ENCODE measurements at regions not wholly inside any gene's neighbourhood (a gene's known extent, or its start where the extent isn't known, plus 50 kb on each side); places are given as distances from the start of the nearest gene placed in this dataset.

GRCh38 chr6:91708534-91708933 lies 1121.7 kb upstream of the MAP3K7 start:
- intact Hi-C loops (cut with micrococcal nuclease; ENCODE audit: unreplicated experiment): no loop called here
- DNase-seq (ENCODE audit: low spot score): no peak
- BruUV-seq (replicated peaks): no TSS peak

GRCh38 chr6:91705646-91706045 lies 1118.8 kb upstream of the MAP3K7 start:
- intact Hi-C loops (cut with micrococcal nuclease; ENCODE audit: unreplicated experiment): no loop called here
- POLR2A ChIA-PET (ENCODE audit: low non-redundant PET): no interaction called here
- CTCF ChIA-PET: no interaction called here
- Histone ChIP-seq H3K9me3 (ENCODE audit: low read depth, low read length, poor library complexity, severe bottlenecking) (no peaks in the 10 kb centered on the region), H3K27me3 (replicated peaks; ENCODE audit: insufficient read depth, low read depth, low read length, poor library complexity) (no peaks in the 10 kb centered on the region), H3K4me3 (ENCODE audit: low read depth, low read length, poor library complexity, severe bottlenecking) (no peak overlapping the region), H3K4me1 (ENCODE audit: insufficient read depth, low read length, poor library complexity, severe bottlenecking) (no peaks in the 10 kb centered on the region), H3K36me3 (ENCODE audit: insufficient read depth, low read length, poor library complexity, severe bottlenecking) (no peaks in the 10 kb centered on the region), H3K27ac (ENCODE audit: low read depth, low read length, poor library complexity, severe bottlenecking) (no peak overlapping the region)
- BruUV-seq (replicated peaks): no TSS peak
- no peak for TF ChIP-seq EZH2 (IDR thresholded peaks at IDR 0.05; ENCODE audit: borderline replicate concordance, low read depth, low read length, poor library complexity, severe bottlenecking)
- DNase-seq (ENCODE audit: low spot score): no peak

More at GRCh38 chr6:91708534-91708933, 1121.7 kb upstream of the MAP3K7 start:
- H3K36me3 ChIP-seq (ENCODE audit: insufficient read depth, low read length, poor library complexity, severe bottlenecking): no peaks in the 10 kb centered on the region
- H3K4me3 ChIP-seq (ENCODE audit: low read depth, low read length, poor library complexity, severe bottlenecking): no peak overlapping the region
- H3K27ac ChIP-seq (ENCODE audit: low read depth, low read length, poor library complexity, severe bottlenecking): no peak overlapping the region
- no peaks in the 10 kb centered on the region for H3K9me3 ChIP-seq (ENCODE audit: low read depth, low read length, poor library complexity, severe bottlenecking)
- POLR2A ChIA-PET (ENCODE audit: low non-redundant PET): no interaction called here
- TF ChIP-seq EZH2 (IDR thresholded peaks at IDR 0.05; ENCODE audit: borderline replicate concordance, low read depth, low read length, poor library complexity, severe bottlenecking) (no peak), CTCF (conservative IDR thresholded peaks at IDR 0.05; ENCODE audit: low read depth, low read length) (no peak)
- no peaks in the 10 kb centered on the region for H3K27me3 ChIP-seq (replicated peaks; ENCODE audit: insufficient read depth, low read depth, low read length, poor library complexity)
- CTCF ChIA-PET: no interaction called here
- no peaks in the 10 kb centered on the region for H3K4me1 ChIP-seq (ENCODE audit: insufficient read depth, low read length, poor library complexity, severe bottlenecking)

GRCh38 chr6:91704531-91704930 lies 1117.7 kb upstream of the MAP3K7 start:
- Histone ChIP-seq H3K4me1 (ENCODE audit: insufficient read depth, low read length, poor library complexity, severe bottlenecking) (no peaks in the 10 kb centered on the region), H3K4me3 (ENCODE audit: low read depth, low read length, poor library complexity, severe bottlenecking) (no peak overlapping the region), H3K27ac (ENCODE audit: low read depth, low read length, poor library complexity, severe bottlenecking) (no peak overlapping the region), H3K36me3 (ENCODE audit: insufficient read depth, low read length, poor library complexity, severe bottlenecking) (no peaks in the 10 kb centered on the region), H3K27me3 (replicated peaks; ENCODE audit: insufficient read depth, low read depth, low read length, poor library complexity) (no peaks in the 10 kb centered on the region), H3K9me3 (ENCODE audit: low read depth, low read length, poor library complexity, severe bottlenecking) (no peaks in the 10 kb centered on the region)
- CTCF ChIA-PET: no interaction called here
- no peak for DNase-seq (ENCODE audit: low spot score)
- POLR2A ChIA-PET (ENCODE audit: low non-redundant PET): no interaction called here
- no TSS peak for BruUV-seq (replicated peaks)
- TF ChIP-seq EZH2 (IDR thresholded peaks at IDR 0.05; ENCODE audit: borderline replicate concordance, low read depth, low read length, poor library complexity, severe bottlenecking) (no peak), CTCF (conservative IDR thresholded peaks at IDR 0.05; ENCODE audit: low read depth, low read length) (no peak)
- intact Hi-C loops (cut with micrococcal nuclease; ENCODE audit: unreplicated experiment): no loop called here

- TF ChIP-seq EZH2 (IDR thresholded peaks at IDR 0.05; ENCODE audit: borderline replicate concordance, low read depth, low read length, poor library complexity, severe bottlenecking): no peak
- no peak for TF ChIP-seq CTCF (conservative IDR thresholded peaks at IDR 0.05; ENCODE audit: low read depth, low read length)
- Histone ChIP-seq H3K4me1 (ENCODE audit: insufficient read depth, low read length, poor library complexity, severe bottlenecking) (no peaks in the 10 kb centered on the region), H3K4me3 (ENCODE audit: low read depth, low read length, poor library complexity, severe bottlenecking) (no peak overlapping the region), H3K36me3 (ENCODE audit: insufficient read depth, low read length, poor library complexity, severe bottlenecking) (no peaks in the 10 kb centered on the region), H3K27ac (ENCODE audit: low read depth, low read length, poor library complexity, severe bottlenecking) (no peak overlapping the region), H3K27me3 (replicated peaks; ENCODE audit: insufficient read depth, low read depth, low read length, poor library complexity) (no peaks in the 10 kb centered on the region), H3K9me3 (ENCODE audit: low read depth, low read length, poor library complexity, severe bottlenecking) (no peaks in the 10 kb centered on the region)
- DNase-seq (ENCODE audit: low spot score): no peak
- intact Hi-C loops (cut with micrococcal nuclease; ENCODE audit: unreplicated experiment): no loop called here
- BruUV-seq (replicated peaks): no TSS peak
- ChIA-PET CTCF (no interaction called here), POLR2A (ENCODE audit: low non-redundant PET) (interaction anchor here (0.6 kb wide), 1 partner anchor 54 kb away, joined by 4 read pairs; no protein-coding TSS in a partner anchor)
Measured at GRCh38 chr6:91697010-91697695, 1110.3 kb upstream of the MAP3K7 start.

All from A673 (cell line).